Mesendoderm (in vitro differentiated cells): ENCODE measurements at regions not wholly inside any gene's neighbourhood (a gene's known extent, or its start where the extent isn't known, plus 50 kb on each side); places are given as distances from the start of the nearest gene placed in this dataset.

Experiments used
- DNase-seq: peaks from one replicate; pipeline ENCODE4 v3.0.0; 2013
- H2AK5ac ChIP-seq: 2 replicates; pipeline ENCODE4 v1.6.1; 2013; ENCODE audit warnings: low read length, inconsistent platforms
- H2BK120ac ChIP-seq: 2 replicates; pipeline ENCODE4 v1.6.1; 2013; ENCODE audit warnings: low read depth, mild to moderate bottlenecking, low read length, moderate library complexity, mixed read lengths
- H2BK15ac ChIP-seq: replicated peaks from 2 replicates; pipeline ENCODE4 v1.6.1; 2013; ENCODE audit warnings: low read depth, mild to moderate bottlenecking, moderate library complexity
- H2BK5ac ChIP-seq: 2 replicates; pipeline ENCODE4 v1.6.1; 2013; ENCODE audit warnings: low read length, inconsistent platforms
- H3K18ac ChIP-seq: 2 replicates; pipeline ENCODE4 v1.6.1; 2013; ENCODE audit warnings: mild to moderate bottlenecking, low read length, mixed read lengths
- H3K23ac ChIP-seq: one replicate; pipeline ENCODE4 v1.6.1; 2013; ENCODE audit warnings: low read length
- H3K27ac ChIP-seq: 2 replicates; pipeline ENCODE4 v1.5.1; 2013; ENCODE audit warnings: low read depth, mild to moderate bottlenecking, inconsistent platforms, low read length, moderate library complexity
- H3K27me3 ChIP-seq: 2 replicates; pipeline ENCODE4 v1.6.1; 2013; ENCODE audit warnings: low read length, control low read depth, mild to moderate bottlenecking, inconsistent platforms; ENCODE audit not compliant: insufficient read depth, poor library complexity
- H3K36me3 ChIP-seq: 2 replicates; pipeline ENCODE4 v1.6.1; 2013; ENCODE audit warnings: low read length, inconsistent platforms; ENCODE audit not compliant: control insufficient read depth, insufficient read depth
- H3K4ac ChIP-seq: one replicate; pipeline ENCODE4 v1.6.1; 2013; ENCODE audit warnings: low read depth, mild to moderate bottlenecking, low read length, moderate library complexity
- H3K4me1 ChIP-seq: 2 replicates; pipeline ENCODE4 v1.6.1; 2013; ENCODE audit warnings: low read depth, low read length, inconsistent platforms; ENCODE audit not compliant: control insufficient read depth
- H3K4me2 ChIP-seq: 2 replicates; pipeline ENCODE4 v1.6.1; 2013; ENCODE audit warnings: low read length
- H3K4me3 ChIP-seq: 2 replicates; pipeline ENCODE4 v1.5.1; 2013; ENCODE audit warnings: mild to moderate bottlenecking, low read length
- H3K56ac ChIP-seq: one replicate; pipeline ENCODE4 v1.6.1; 2013; ENCODE audit warnings: low read length
- H3K79me1 ChIP-seq: 2 replicates; pipeline ENCODE4 v1.6.1; 2013; ENCODE audit warnings: low read length, inconsistent platforms
- H3K79me2 ChIP-seq: 2 replicates; pipeline ENCODE4 v1.6.1; 2013; ENCODE audit warnings: mild to moderate bottlenecking, low read length; ENCODE audit not compliant: control insufficient read depth, insufficient read depth
- H3K9ac ChIP-seq: 2 replicates; pipeline ENCODE4 v1.6.1; 2013; ENCODE audit warnings: low read length, inconsistent platforms
- H4K5ac ChIP-seq: one replicate; pipeline ENCODE4 v1.6.1; 2013; ENCODE audit warnings: low read length
- H4K8ac ChIP-seq: one replicate; pipeline ENCODE4 v1.6.1; 2013; ENCODE audit warnings: low read depth, mild to moderate bottlenecking, control low read depth, low read length, moderate library complexity
- WGBS: extraction: QIAGEN DNeasy Blood & Tissue Kit; methylation state at CpG from one replicate; pipeline ENCODE4 v1.1.7; 2013; ENCODE audit warnings: low lambda C conversion rate, missing lambda C conversion rate; ENCODE audit not compliant: insufficient coverage; ENCODE audit errors: extremely low coverage; 5-methylcytosine and 5-hydroxymethylcytosine counted together

DNA sequence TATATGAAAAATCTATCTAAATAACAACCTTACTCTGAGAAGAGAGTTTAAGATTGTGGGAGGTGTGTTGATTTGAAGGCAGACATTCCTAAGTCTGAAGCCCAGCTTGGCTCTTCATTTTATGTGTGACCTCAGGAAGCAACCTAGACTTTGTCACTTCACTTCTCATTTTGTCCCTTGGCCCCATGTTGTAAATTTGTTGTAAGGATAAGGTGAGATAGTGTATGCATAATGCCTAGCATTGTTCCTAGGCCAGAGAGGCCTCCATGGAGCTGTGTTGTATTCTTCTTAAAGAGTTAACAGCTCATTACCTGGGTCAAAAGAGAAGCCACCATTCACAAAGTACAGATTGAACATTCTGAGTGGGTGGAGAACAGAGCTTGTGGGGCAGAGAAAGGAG lies 1084.4 kb upstream of the SLIT2 start:
- Histone ChIP-seq H3K79me2 (no peaks in the 10 kb centered on the region), H3K4me2 (no peak overlapping the region), H3K36me3 (no peaks in the 10 kb centered on the region), H3K4me3 (no peak overlapping the region), H2AK5ac (no peak overlapping the region), H3K79me1 (no peaks in the 10 kb centered on the region), H2BK120ac (no peak overlapping the region), H3K23ac (no peak overlapping the region), H3K4ac (no peak overlapping the region), H3K56ac (no peak overlapping the region), H3K27ac (no peak overlapping the region), H3K4me1 (no peaks in the 10 kb centered on the region), H4K8ac (no peak overlapping the region), H2BK5ac (no peak overlapping the region), H2BK15ac (no peak overlapping the region), H3K18ac (no peak overlapping the region), H4K5ac (no peak overlapping the region), H3K27me3 (no peaks in the 10 kb centered on the region), H3K9ac (no peak overlapping the region)
- peak; percentile 63 for DNase-seq

DNA sequence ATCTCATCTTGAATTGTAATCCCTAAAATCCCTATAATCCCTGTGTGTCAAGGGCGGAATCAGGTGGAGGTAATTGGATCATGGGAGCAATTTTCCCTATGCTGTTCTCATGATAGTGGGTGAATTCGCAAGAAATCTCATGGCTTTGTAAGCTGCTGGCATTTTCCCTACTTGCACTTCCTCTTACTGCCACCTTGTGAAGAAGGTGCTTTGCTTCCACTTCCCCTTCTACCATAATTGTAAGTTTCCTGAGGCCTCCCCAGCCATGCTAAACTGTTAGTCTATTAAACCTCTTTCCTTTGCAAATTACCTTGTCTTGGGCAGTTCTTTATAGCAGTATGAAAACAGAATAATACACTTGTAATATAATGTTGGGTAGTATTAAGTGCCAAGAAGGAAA lies 1087.4 kb upstream of the SLIT2 start:
- Histone ChIP-seq H3K56ac (no peak overlapping the region), H3K27me3 (no peaks in the 10 kb centered on the region), H3K4ac (no peak overlapping the region), H2BK120ac (no peak overlapping the region), H3K4me1 (no peaks in the 10 kb centered on the region), H3K4me2 (no peak overlapping the region), H3K36me3 (no peaks in the 10 kb centered on the region), H3K4me3 (no peak overlapping the region), H4K8ac (no peak overlapping the region), H3K79me2 (no peaks in the 10 kb centered on the region), H3K27ac (no peak overlapping the region), H2BK5ac (no peak overlapping the region), H3K9ac (no peak overlapping the region), H2AK5ac (no peak overlapping the region), H4K5ac (no peak overlapping the region), H3K79me1 (no peaks in the 10 kb centered on the region), H3K18ac (no peak overlapping the region), H3K23ac (no peak overlapping the region), H2BK15ac (no peak overlapping the region)
- DNase-seq: peak; percentile 21
- no CpG with 5 or more reads among the region's 2 CpGs for WGBS

DNA sequence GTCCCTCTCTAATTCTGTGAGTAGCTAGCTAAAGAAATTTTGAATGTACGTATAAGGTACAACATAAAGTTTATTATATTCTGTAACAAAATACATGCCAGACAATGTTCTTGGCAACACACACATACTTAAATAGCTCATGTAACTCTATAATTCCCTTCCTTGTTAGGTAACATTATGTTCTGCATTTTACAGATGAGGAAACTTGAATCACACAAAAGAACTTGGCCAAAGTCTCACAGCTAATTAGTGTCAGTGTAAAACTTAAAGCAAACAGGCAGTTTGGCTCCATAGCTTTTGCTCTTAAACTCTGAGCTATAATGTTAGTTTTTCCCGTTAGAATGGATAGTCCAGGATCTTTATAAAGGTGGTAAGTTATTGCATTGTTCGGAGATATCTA lies 1091.8 kb upstream of the SLIT2 start:
- Histone ChIP-seq H3K4me1 (no peaks in the 10 kb centered on the region), H3K4ac (no peak overlapping the region), H2AK5ac (no peak overlapping the region), H4K8ac (no peak overlapping the region), H3K18ac (no peak overlapping the region), H3K23ac (no peak overlapping the region), H3K56ac (no peak overlapping the region), H3K79me1 (no peaks in the 10 kb centered on the region), H3K4me2 (no peak overlapping the region), H4K5ac (no peak overlapping the region), H2BK15ac (no peak overlapping the region), H3K9ac (no peak overlapping the region), H2BK120ac (no peak overlapping the region), H3K4me3 (no peak overlapping the region), H3K27me3 (no peaks in the 10 kb centered on the region), H3K36me3 (no peaks in the 10 kb centered on the region), H2BK5ac (no peak overlapping the region), H3K27ac (no peak overlapping the region), H3K79me2 (no peaks in the 10 kb centered on the region)
- no peak for DNase-seq
- WGBS: no CpG with 5 or more reads among the region's 3 CpGs

DNA sequence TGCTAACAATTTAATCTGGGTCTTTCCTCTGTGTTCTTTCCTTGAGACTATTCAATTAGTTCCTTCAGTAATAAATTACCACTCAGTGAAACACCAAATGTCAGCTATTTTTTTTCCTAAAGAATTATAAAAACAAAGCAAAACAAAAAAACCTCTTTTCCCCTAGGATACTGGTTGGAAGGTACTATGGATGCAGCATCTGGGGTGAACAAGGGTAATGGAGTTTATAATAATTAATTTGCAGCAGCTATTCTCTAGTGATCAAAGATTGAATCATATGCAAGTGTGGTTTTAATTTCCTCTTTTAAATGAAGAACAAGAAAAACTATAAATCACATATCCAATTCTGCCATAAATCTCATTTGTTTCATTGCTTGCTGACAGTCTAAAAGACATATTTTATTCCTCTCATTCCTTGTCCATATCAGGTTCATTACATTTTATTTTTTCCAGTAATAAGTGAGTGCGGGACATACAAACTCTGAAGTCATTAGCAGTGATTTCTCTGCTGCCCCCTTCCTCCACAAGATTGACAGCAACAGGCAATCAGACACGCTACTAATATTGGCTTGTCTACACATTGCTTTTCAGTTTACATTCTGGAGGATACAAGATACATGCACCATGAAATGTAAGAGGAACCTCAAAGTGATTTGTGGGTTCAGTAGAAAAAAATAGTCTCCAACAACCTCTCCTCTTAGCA lies 1093.4 kb upstream of the SLIT2 start:
- H2BK15ac ChIP-seq: no peak overlapping the region
- H3K4me2 ChIP-seq: no peak overlapping the region
- H2AK5ac ChIP-seq: no peak overlapping the region
- H3K4me1 ChIP-seq: no peaks in the 10 kb centered on the region
- H3K79me1 ChIP-seq: no peaks in the 10 kb centered on the region
- no peak overlapping the region for H3K4me3 ChIP-seq
- no CpG with 5 or more reads among the region's 2 CpGs for WGBS
- no peak overlapping the region for H3K27ac ChIP-seq
- H3K36me3 ChIP-seq: no peaks in the 10 kb centered on the region
- no peak overlapping the region for H3K23ac ChIP-seq
- no peak overlapping the region for H3K9ac ChIP-seq
- H2BK120ac ChIP-seq: no peak overlapping the region
- no peak overlapping the region for H3K4ac ChIP-seq
- no peak for DNase-seq
- H3K27me3 ChIP-seq: no peaks in the 10 kb centered on the region
- no peak overlapping the region for H3K18ac ChIP-seq
- no peak overlapping the region for H3K56ac ChIP-seq
- no peak overlapping the region for H2BK5ac ChIP-seq
- H4K5ac ChIP-seq: no peak overlapping the region
- no peak overlapping the region for H4K8ac ChIP-seq
- H3K79me2 ChIP-seq: no peaks in the 10 kb centered on the region

DNA sequence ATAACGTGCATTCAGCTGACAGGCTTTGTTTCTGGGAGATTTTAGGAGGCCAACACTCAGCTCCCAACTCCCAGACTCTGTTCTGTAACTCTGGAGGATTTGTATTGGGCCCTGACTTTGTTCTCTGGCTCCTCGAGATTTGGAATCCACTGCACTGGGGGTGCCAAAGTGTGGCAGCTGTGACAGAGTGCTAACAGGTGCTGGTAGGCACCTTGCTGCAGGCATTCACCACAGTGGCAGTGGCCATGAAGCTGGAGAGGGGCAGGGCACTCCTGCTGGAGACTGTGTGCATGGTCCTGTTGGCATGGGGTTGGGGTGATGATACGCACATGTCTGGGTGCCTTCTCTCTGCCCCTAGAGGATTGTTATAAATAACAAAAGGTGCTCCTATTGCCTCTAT lies 1094.9 kb upstream of the SLIT2 start:
- Histone ChIP-seq H3K79me2 (no peaks in the 10 kb centered on the region), H3K4ac (no peak overlapping the region), H2AK5ac (no peak overlapping the region), H3K79me1 (no peaks in the 10 kb centered on the region), H3K27me3 (no peaks in the 10 kb centered on the region), H3K56ac (no peak overlapping the region), H3K18ac (no peak overlapping the region), H3K27ac (no peak overlapping the region), H2BK5ac (no peak overlapping the region), H3K9ac (no peak overlapping the region), H3K4me3 (no peak overlapping the region), H3K23ac (no peak overlapping the region), H2BK120ac (no peak overlapping the region), H2BK15ac (no peak overlapping the region), H4K5ac (no peak overlapping the region), H3K4me2 (no peak overlapping the region), H3K4me1 (no peaks in the 10 kb centered on the region), H4K8ac (no peak overlapping the region), H3K36me3 (no peaks in the 10 kb centered on the region)
- WGBS: no CpG with 5 or more reads among the region's 3 CpGs
- no peak for DNase-seq

DNA sequence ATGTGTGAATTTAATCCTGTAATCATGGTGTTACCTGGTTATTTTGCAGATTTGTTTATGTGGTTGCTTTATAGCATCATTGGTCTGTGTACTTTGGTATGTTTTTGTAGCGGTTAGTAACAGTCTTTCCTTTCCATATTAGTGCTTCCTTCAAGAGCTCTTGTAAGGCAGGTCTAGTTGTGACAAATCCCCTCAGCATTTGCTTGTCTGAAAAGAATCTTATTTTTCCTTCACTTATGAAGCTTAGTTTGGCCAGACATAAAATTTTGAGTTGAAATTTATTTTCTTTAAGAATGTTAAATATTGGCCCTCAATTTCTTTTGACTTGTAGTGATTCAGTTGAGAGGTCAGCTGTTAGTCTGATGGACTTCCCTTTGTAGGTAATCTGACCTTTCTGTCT lies 1096.1 kb upstream of the SLIT2 start:
- Histone ChIP-seq H2BK5ac (no peak overlapping the region), H3K4me3 (no peak overlapping the region), H3K9ac (no peak overlapping the region), H3K79me2 (no peaks in the 10 kb centered on the region), H3K27ac (no peak overlapping the region), H3K18ac (no peak overlapping the region), H3K4ac (no peak overlapping the region), H3K27me3 (no peaks in the 10 kb centered on the region), H3K56ac (no peak overlapping the region), H3K4me1 (no peaks in the 10 kb centered on the region), H2BK15ac (no peak overlapping the region), H3K4me2 (no peak overlapping the region), H3K79me1 (no peaks in the 10 kb centered on the region), H4K5ac (no peak overlapping the region), H2AK5ac (no peak overlapping the region), H3K36me3 (no peaks in the 10 kb centered on the region), H2BK120ac (no peak overlapping the region), H3K23ac (no peak overlapping the region), H4K8ac (no peak overlapping the region)
- no CpG with 5 or more reads among the region's 1 CpG for WGBS
- peak; percentile 16 for DNase-seq
